CD4-positive, alpha-beta T cell treated with Interleukin-4 for 4 hours (primary cell): ENCODE measurements at regions not wholly inside any gene's neighbourhood (a gene's known extent, or its start where the extent isn't known, plus 50 kb on each side); places are given as distances from the start of the nearest gene placed in this dataset.

Experiments used
- DNase-seq: peaks from one replicate; pipeline ENCODE4 v3.0.0-alpha.2; 2020

DNA sequence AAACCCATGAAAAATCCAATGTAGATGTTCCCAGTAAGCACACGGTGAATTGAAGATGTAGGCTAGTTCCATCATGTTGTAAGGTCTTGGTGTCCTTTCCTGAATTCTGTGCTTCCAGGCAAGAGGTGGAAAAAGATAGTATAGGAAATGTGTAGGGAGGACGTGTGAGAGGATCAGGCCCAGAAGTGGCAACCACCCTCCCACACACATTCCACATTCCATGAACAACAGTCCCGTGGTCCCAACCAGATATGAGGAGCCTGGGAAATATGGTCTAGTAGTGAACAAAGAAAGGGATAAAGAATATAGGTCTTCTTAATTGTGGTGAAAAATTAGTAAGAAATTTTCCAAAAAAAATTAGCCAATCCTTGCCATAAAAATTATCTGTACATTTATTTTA is 1254.2 kb upstream of the SLC10A2 start:
- no peak for DNase-seq

DNA sequence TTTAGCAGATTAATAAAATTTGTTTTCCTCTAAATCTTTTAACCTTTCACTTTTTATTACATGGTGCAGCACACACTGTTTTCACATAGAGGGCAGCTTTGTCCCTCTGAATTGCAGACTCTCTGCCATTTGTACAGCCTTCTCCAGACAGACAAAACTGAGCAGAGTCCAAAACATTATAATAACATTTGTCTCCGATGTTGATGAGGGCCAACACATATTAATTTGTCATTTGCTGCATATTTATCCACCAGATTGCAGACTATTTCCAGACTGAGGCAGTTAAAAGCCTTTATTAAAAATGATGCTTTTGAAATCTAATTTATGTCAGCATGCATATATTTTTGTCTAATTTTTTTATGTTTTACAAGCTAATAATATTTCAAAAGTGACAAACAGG is 1251.9 kb upstream of the SLC10A2 start:
- DNase-seq, result no peak

DNA sequence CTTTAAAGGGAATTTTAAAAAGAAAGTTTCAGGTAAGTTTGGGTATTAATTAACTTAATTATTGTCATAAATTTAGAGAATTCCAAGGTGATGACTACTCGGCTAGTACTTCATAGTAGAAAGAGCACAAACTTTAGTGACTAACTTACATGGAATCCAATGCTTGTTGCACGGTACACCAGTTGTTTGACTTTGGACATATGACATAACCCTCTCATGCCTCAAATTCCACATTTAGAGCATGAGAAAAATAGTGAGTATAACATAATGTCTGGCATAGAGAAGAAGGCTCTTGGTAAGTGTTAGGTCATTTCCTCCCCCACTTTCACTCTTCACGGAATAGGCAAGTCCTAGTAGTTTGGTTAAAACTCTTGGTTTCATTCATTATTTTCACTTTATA is 1249.4 kb upstream of the SLC10A2 start:
- no peak for DNase-seq

DNA sequence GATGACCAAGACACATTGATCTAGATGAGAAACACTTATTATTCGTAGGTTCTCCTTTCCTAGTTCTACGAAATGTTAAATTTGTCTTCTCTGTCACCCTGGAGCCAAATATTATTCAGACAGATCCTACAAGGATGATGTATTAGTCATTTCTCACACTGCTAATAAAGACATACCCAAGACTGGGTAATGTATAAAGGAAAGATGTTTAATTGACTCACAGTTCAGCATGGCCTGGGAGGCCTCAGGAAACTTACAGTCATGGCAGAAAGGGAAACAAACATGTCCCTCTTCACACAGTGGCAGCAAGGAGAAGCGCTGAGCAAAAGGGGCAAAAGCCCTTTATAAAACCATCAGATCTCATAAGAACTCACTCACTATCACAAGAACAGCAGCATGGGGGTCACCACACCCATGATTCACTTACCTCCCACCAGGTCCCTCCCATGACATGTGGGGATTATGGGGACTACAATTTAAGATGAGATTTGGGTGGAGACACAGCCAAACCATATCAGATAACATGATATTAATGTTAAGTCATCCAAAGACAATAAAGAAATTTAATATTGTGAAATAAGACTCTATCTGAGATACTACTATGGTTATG is 1248.8 kb upstream of the SLC10A2 start:
- no peak for DNase-seq

DNA sequence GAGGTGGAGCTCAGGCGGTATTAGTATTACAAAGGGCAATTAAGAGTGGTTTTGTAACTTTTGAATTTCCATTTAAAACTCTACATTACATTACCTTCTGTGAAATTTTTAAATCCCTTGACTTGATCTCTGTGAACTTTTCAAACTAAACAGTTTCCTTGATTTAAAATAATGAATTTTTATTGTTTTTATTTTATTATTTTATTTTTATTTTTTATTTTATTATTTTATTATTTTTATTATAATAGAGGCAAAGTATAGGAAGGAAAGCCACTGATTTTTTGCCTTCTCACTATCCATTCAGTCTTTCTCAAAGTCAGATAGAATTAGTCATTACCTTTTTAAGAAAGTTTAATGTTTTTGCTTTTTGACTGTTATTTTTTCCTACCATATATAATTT is 1248.1 kb upstream of the SLC10A2 start:
- DNase-seq, result no peak

DNA sequence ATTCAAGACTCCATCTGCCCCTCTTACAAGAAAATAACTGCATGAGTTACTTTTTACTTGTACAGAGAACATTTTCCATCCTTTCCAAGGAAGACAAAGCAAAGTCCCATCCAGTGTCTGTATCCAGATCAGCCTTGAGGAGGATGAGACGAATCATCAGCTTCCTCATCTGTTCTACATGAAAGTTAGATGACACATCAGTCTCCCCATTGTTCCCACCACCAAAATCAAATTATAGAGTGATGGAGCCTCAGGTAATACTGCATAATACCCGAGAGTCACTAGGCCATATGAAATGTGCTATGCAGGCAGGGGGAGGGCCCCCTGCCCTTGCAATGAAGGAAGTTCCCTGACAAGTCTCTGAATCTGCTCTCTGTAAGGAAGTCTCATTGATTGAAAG is 1244.6 kb upstream of the SLC10A2 start:
- DNase-seq, result no peak

DNA sequence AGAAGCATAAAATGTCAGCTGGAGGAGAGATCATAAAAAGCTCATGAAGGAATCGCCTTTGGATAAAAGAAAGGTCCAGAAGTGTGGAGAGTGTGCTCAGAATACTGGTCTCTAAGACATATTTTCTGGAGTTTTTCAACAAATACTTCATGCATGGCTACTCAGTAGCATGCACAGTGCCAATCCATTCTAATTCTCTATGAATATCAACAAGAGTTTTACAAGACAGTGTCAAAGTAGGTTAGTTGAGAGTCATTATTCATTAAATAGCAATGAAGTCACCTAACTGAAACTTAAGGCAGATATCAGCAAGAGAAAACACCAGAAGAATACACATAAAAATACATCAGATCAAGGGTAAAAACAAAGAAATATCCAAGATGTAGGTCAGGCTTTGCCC is 1243.2 kb upstream of the SLC10A2 start:
- no peak for DNase-seq

DNA sequence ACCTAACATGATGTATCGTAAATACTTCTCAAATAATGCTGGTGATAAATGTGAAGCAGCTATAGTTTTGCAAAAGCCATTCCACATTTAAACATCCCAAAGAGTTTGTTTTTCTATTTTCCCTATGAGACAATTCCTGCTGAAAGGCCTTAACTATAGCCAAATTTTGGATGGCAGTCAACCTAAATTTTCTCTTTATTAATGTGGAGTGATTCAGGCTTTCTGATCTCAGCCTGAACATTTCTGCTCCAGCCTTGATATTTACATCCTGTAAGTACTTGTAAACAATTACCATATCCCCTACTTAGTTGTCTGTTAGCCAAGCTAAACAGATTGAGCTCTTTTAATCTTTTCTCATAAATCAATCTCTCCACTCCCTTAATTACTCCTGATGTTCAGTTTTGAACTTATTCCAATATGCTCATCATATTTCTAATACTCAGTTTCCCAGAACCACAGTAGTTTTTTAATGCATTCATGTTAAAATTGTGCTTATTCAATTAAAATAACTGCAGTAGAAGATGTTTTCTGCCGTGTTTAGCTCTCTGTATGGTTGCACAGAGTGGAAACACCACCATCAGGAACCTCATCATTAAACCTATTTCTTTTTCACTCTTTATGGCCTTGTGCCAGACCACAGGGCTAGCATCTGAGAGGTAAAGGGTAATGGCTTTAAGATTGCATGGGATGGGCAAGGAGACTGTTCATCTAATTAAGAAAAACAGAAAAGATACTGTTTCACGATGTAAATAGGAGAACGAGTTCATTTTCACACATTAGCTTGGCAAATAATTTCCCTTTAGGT is 1235.2 kb upstream of the SLC10A2 start:
- DNase-seq, result no peak

DNA sequence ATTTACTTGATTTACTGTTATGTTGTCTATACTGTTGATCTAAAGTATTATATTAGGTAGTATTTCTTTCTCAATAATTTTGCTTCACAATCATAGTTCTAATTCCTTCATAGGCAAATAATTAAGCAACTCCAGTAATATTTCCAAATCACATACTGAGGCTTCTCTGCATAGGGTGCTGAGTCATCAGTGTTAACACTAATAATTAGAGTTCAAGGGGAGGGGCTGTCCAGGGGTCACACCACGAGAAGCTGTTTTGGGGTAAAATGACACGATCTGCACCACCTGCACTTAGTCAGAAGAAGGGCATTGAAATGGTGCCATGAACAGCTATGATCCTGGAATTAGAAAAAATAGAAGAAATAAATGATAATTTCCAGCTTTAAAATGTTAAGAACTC is 1230.9 kb upstream of the SLC10A2 start:
- DNase-seq, result no peak

DNA sequence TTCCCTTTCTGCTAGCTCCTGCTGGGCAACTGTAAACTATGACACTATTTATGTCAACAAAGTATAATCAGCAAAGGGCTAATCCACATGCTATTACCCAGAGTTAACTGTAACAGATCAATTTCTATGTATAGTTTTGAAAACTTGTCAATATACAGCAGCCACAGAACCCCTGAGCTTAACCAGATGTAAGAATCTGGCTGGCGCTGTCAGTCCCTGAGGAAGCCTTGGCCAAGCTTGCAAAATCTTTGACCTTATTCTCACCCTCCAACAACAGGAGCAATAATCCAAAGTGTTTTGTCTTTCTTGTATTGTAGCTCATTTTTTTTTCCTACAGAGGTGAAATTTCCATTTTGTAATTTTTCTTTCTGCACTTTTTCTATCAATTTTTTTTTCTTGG is 1230.1 kb upstream of the SLC10A2 start:
- no peak for DNase-seq

DNA sequence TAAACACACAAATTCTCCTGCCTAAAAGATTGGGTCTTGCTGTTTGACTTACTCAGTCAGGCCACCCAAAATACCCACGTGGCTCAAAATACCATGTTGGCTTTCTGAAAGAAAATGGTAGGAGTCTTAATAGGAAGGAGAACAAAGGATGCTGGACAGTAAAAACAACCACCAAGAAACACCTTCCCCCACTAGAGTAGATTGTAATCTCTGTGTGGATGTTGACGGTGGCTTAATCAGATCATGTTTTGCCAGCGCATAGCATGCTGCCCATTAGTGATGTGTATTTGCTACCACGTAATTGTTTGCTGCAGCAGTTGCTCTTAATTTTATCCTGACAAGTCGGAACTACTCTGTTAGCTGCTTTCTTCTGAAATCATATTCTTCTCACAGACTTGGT is 1229.3 kb upstream of the SLC10A2 start:
- DNase-seq, result no peak

DNA sequence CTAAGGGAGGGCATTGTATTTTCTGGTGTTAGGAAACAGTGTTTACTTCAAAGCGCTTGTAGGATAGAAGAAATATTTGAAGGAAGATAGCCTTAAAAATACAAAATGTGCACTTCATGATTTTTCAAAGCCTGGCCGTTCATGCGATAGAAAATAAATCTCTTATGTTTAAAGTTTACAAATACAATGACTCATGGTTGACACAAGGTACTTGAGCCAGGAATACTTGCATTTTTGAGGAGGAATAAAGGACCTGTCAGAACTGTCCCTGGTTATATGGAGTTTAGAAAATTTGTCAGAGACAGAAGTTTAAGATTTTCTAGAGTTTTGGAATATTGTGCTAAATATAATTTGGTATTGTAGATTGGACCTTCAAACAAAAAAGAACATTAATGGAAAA is 1223.2 kb upstream of the SLC10A2 start:
- DNase-seq, result no peak

DNA sequence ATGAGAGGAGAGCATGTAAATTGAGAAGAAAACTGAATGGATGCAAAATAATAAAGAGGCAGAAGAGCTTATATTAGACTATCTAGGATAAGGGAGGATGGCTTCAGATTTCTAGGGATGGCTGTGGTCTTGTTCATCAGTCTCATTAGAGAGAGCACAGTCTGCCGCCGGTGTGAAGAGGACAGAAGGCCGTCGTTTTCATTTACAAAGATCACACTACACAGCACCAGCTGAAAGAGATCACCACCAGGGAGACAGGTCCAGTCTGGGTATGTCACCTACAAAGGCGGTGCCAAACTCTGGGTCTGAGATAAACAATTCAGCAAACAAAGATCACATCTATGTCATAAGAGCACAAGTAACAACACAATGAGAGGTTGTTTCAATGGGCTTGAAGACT is 1222.3 kb upstream of the SLC10A2 start:
- DNase-seq, result no peak

DNA sequence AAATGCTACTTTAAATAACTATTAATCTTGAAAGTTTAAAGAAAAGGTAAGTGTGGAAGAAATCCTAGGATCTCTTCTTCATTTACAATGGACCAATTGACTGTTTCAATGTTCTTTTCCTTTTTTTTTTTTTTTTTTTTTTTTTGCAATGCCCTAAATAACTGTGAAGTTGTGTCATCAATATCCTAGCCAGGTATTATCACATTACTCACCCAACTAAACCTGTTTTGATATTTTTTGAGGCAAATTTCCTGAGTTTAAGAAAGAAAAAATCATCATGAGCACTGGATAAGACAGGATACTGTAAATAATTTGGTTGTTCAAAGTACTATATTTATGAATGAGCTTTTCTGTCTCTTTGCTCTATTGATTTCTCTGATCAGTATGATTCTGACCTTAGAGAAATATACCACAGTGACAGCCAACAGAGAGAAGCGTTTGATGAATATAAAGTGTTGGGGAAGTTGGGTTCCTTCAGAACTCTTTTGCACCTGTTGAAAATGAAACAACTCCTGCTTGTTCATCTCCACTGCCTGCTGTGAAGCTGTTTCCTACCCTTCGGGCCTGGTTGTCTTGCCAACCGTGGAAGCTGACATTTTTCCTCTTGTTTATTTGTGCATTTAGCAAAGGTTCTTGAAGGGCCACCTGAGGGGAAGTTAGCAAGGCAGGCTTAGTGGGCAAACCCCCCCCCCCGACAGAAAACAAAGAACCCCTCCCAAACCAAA is 1220.5 kb upstream of the SLC10A2 start:
- DNase-seq, result no peak

DNA sequence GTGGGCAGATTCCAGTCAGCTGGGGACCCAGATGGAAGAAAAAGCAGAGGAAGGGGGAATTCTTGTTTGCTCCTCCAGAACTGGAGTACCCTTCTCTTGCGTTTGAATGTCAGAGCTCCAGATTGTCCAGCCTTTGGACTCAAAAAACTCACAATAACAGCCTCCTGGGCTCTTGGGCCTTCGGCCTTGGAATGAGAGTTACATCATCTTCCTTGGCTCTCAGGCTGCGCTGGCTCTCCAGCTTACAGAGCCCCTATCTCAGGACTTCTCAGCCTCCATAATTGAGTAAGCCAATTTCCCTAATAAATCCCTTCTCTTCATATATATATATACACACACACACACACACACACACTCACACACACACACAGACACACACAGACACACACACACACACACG is 1215.7 kb upstream of the SLC10A2 start:
- DNase-seq, result no peak

DNA sequence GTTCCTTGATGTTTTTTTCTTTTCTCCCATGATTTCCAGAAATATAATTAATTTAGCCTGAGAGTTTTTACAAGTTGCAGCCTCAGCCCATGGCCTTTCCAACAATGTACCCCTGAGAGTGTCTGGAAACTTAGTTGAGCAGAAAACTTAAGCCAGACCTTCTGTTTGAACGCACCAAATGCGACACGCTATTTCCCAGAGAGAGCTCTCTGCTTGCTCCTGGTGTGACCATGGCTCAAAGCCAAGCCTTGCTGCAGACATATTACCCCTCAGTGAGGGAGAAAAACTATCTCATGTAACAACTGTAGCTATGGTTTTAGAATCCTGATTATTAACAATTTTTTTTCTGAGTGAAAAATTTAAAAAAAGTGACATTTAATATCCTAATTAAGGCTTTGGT is 1204.5 kb upstream of the SLC10A2 start:
- DNase-seq, result no peak

DNA sequence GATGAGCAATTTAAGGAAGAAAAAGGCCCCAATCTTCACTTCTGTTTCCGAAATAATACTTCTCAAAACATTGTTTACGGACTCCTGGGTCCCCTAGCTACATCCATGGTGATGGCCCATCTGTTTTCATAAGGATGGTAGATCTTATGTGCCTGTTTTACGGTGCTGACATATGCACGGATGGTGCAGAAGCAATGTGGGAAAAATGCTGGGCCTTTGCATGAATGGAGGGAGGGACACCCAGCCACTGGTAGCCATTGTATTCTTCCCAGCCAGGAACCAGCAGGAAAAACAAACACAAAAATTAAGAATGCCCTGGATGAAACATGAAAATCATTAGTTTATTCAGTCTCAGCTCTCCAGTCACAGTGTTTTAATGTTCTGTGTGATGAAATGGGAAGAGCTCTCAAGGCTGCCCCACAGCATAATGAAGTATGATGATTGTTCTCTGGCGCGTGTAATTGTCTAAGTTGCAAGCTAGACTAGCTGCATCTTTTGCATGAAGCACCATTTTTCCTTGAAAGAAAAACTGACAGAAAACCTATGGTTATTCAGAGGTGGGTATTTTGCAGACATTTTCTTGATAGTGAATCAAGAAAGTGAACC is 1201.1 kb upstream of the SLC10A2 start:
- DNase-seq, result no peak

DNA sequence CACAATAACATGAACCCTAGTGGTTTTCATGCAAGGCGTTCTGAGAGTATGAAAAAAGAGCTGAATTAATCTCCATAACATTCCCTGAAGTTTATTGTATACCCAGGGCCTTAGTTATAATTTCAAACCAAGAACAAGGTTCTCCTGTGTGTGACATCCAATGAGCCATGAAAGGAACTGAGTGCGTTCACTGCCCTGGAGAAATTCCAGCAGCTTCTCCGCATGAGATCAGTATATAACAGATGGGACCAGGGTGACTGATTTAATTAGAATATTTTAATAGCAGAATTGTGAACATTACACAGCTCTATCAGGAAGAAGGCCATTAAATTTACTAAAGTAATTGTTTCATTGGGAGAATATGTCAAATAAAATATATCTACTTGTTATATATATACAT is 1190.5 kb upstream of the SLC10A2 start:
- DNase-seq, result no peak

DNA sequence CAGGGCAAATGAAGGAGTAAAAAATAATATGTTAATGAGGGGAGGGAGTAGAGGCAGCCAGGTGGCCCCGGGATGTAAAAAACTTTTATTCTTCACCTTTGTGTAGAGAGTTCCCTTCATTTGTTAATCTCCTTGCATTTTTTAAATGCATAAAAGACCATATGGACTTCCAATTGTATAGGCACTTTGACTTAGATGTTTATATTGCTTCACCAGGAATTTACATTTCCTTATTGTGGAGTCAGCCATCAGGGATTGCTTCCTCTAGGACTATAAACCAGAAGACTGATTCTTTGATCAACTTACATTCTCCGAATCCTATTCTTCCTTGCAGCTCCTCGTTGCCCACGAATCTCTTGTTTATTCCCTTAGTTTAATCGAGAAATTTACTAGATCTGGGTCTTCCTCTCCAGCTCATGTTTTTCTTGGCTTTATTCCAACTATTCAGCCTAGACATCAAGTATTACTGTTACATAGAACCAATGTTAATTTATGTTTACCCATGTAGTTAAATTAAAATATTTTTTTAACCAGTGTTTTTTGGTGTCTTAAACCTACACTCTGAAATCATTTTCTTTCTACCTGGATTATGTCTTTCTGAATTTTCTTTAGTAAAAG is 1187.0 kb upstream of the SLC10A2 start:
- no peak for DNase-seq

DNA sequence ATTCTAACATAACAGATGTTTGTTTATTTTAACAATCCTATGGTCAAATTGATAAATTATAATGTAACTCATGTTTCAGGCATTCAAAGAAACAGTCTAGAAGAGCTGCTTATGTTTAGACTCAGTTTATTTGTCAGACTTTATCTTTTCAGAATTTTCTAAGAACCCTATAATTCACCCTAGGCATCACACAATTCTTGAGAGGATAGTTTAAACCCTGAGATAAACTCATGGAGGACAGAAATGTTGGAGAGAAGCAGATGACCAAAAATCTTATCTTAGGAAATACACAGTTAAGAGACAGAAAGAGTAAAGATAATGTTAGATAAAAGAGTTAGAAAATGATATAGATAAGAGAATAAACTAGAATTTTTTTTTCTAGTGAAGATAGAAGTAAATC is 1185.7 kb upstream of the SLC10A2 start:
- DNase-seq, result no peak

DNA sequence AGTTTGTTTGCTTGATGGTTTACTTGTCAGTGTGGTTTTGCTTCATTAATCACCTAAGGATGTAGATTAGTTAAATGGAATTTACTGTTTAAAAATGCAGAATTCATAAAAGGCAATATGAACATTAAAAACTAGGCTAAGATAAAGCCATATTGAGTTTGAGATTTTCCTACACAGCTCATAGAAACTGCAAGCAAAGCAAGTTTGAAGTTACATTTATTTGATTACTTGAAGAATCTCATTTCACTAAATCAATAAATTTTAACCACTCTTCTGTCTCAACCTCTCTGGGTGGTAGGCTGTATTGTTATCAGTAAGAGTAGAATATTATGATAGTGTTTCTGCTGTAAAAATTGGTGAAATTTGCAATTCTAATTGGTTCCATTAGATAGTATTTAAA is 1180.7 kb upstream of the SLC10A2 start:
- no peak for DNase-seq

DNA sequence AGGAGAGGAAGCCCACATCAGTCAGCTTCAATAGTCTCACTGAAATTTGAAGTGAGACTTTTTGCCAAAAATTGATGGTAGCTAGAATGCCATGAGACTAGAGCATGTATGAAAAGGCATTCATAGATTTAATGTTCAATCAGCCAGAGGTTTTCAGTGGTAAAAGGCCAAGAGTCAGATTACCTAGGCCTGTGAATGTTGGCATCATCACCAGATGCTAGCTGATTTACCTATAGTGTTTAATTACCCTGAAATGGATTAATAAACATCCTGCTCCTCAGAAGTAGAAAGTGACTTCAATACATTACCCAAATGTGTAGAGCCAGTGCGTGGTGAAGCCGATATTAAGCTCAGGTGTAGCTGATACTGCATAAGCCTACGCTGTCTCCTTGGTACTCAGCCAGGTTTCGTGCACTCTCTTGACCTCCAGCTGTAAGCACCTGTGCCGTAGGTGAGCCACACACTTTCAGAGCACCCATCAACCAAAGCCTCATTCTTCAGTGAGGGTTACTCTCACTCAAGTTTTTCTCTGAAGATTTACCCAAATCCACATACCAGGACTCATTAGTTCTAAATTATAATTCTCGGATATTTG is 1140.3 kb upstream of the SLC10A2 start:
- DNase-seq, result no peak

DNA sequence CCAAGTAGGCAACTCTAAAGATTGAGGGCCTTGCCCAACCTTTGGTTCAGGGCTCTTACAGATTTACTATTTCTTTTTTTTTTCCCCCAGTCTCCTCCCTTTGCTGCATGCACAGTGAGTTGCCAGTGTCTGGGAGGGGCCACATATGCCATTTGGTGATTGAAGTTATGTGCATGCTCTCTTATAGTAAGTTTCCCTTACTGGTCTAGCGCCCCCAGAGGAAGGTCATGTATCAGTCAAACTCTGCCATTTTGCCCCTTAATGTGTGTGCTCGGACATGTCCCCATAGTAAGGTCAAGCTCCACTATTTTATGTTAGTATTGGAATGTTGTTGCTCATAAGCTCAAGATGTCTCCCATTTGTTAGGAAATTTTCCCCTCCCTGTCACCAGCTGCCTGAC is 1138.0 kb upstream of the SLC10A2 start:
- no peak for DNase-seq
